Fibroblast of lung (primary cell): ENCODE measurements at regions not wholly inside any gene's neighbourhood (a gene's known extent, or its start where the extent isn't known, plus 50 kb on each side); places are given as distances from the start of the nearest gene placed in this dataset.

Experiments
- DNase-seq, 2 donors: peaks; one replicate each; pipeline versions ENCODE4 v3.0.0 to v3.0.0-alpha.2; 2010; ENCODE audit warnings: low read depth in 2 of 2
- H2AFZ ChIP-seq: 2 replicates; pipeline ENCODE4 v1.5.1; 2012; ENCODE audit warnings: low read length, control low read depth, inconsistent platforms
- H3K27ac ChIP-seq: 2 replicates; pipeline ENCODE4 v1.5.1; 2011; ENCODE audit warnings: low read length, control low read depth; ENCODE audit not compliant: insufficient read depth
- H3K27me3 ChIP-seq: 2 replicates; pipeline ENCODE4 v1.5.1; 2011; ENCODE audit warnings: mild to moderate bottlenecking, low read length; ENCODE audit not compliant: control insufficient read depth, insufficient read depth
- H3K36me3 ChIP-seq: 2 replicates; pipeline ENCODE4 v1.5.1; 2011; ENCODE audit warnings: low read length; ENCODE audit not compliant: control insufficient read depth, insufficient read depth
- H3K4me1 ChIP-seq: 2 replicates; pipeline ENCODE4 v1.5.1; 2011; ENCODE audit warnings: low read length; ENCODE audit not compliant: control insufficient read depth, insufficient read depth; ENCODE audit errors: extremely low read depth
- H3K4me2 ChIP-seq: 2 replicates; pipeline ENCODE4 v1.5.1; 2011; ENCODE audit warnings: low read length, control low read depth; ENCODE audit not compliant: insufficient read depth; ENCODE audit errors: extremely low read depth
- H3K4me3 ChIP-seq, 4 experiments: fragments of 200-600 bp in 1 of 4; sonication (generic) in 1 of 4; replicated peaks in 1 of 4; 2 replicates each; pipeline ENCODE4 v1.5.1; 2011 to 2016; ENCODE audit warnings: low read length in 4 of 4, low read depth in 3 of 4, mild to moderate bottlenecking in 3 of 4, control low read depth in 2 of 4, inconsistent platforms in 1 of 4, mixed read lengths in 1 of 4; ENCODE audit not compliant: insufficient read depth in 1 of 4; ENCODE audit errors: control extremely low read depth in 1 of 4
- H3K79me2 ChIP-seq: 2 replicates; pipeline ENCODE4 v1.5.1; 2012; ENCODE audit warnings: mild to moderate bottlenecking, low read length, inconsistent platforms; ENCODE audit not compliant: control insufficient read depth, insufficient read depth
- H3K9ac ChIP-seq: 2 replicates; pipeline ENCODE4 v1.5.1; 2011; ENCODE audit warnings: mild to moderate bottlenecking, low read length, control low read depth; ENCODE audit not compliant: insufficient read depth
- H3K9me3 ChIP-seq: 2 replicates; pipeline ENCODE4 v1.5.1; 2012; ENCODE audit warnings: low read depth, low read length; ENCODE audit not compliant: control insufficient read depth, insufficient read depth
- H4K20me1 ChIP-seq: 2 replicates; pipeline ENCODE4 v1.5.1; 2011; ENCODE audit warnings: low read length; ENCODE audit not compliant: control insufficient read depth, insufficient read depth; ENCODE audit errors: extremely low read depth
- EZH2 ChIP-seq: IDR thresholded peaks from 2 replicates; pipeline ENCODE4 v1.5.1; 2012; ENCODE audit warnings: low read length, control low read depth, mild to moderate bottlenecking; ENCODE audit errors: missing control alignments
- TF ChIP-seq, protein P1 (sequence below), 2 donors: IDR thresholded peaks in 1 of 2; conservative IDR thresholded peaks in 1 of 2; 1 replicate in 1 of 2; 2 replicates in 1 of 2; pipeline ENCODE4 v1.5.1; 2011 to 2012; ENCODE audit warnings: low read length in 2 of 2, control low read depth in 1 of 2, inconsistent platforms in 1 of 2, low read depth in 1 of 2, mild to moderate bottlenecking in 1 of 2

DNA sequence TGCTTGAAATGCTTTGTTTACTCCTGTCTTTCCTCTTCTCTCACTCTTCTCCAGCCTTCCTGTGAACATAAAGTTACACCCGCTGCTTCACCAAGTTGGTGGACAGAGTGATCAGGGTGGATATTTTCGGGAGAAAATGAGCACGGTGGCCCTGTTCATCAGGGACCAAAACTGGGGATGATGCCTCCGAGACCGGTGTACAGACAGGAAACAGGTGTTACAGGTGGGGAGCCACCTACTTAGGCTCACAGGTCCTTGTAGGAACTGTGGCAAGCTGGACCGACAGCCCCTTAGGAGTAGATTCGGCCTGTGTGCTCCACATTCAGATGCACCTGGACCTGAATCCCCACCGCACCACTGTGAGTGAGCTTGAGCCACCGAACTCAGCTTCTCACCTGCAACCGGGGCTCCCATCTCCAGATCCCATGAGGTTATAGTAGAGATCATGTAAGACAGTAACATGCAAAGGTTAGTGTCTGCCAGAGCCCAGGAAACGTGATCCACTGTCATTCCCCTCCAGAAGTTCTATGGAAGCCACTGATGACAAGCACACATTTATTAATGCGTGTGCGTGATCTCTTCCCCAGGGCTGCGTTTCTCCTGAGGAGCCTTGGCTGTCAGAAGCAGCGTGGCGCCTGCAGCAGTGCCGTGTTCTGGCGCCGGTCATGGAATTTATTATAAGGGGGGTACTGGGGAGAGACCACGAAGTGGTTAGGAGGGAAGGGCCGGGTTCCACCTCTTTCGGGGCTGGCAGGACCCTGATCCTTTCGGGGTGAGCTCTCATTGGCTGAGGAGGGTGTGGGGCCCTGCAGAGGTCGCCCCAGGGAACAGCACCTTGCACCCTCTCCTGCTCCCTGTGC is 94.2 kb downstream of the ERMARD start:
- Histone ChIP-seq H3K9ac (no peak overlapping the region), H3K4me2 (no peak overlapping the region), H3K4me1 (no peaks in the 10 kb centered on the region), H3K27me3 (no peaks in the 10 kb centered on the region), H3K36me3 (no peaks in the 10 kb centered on the region), H2AFZ (no peak overlapping the region), H3K4me3 (no peak overlapping the region), H3K79me2 (no peaks in the 10 kb centered on the region), H3K9me3 (no peaks in the 10 kb centered on the region), H4K20me1 (no peaks in the 10 kb centered on the region), H3K27ac (no peak overlapping the region)
- TF ChIP-seq, protein P1, sequence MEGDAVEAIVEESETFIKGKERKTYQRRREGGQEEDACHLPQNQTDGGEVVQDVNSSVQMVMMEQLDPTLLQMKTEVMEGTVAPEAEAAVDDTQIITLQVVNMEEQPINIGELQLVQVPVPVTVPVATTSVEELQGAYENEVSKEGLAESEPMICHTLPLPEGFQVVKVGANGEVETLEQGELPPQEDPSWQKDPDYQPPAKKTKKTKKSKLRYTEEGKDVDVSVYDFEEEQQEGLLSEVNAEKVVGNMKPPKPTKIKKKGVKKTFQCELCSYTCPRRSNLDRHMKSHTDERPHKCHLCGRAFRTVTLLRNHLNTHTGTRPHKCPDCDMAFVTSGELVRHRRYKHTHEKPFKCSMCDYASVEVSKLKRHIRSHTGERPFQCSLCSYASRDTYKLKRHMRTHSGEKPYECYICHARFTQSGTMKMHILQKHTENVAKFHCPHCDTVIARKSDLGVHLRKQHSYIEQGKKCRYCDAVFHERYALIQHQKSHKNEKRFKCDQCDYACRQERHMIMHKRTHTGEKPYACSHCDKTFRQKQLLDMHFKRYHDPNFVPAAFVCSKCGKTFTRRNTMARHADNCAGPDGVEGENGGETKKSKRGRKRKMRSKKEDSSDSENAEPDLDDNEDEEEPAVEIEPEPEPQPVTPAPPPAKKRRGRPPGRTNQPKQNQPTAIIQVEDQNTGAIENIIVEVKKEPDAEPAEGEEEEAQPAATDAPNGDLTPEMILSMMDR (conservative IDR thresholded peaks at IDR 0.05 in 1 of 2, IDR thresholded peaks at IDR 0.05 in 1 of 2; ENCODE audit: low read depth in 1 of 2, low read length in 2 of 2) = no peak
- no peak for TF ChIP-seq EZH2
- DNase-seq = no peak

GRCh38 chr6:169844946-169845345 is 93.5 kb downstream of the ERMARD start:
- H3K4me2 ChIP-seq = no peak overlapping the region
- no peak for DNase-seq
- H4K20me1 ChIP-seq = no peaks in the 10 kb centered on the region
- no peaks in the 10 kb centered on the region for H3K79me2 ChIP-seq
- H2AFZ ChIP-seq = no peak overlapping the region
- TF ChIP-seq, protein P1 (conservative IDR thresholded peaks at IDR 0.05 in 1 of 2, IDR thresholded peaks at IDR 0.05 in 1 of 2; ENCODE audit: low read depth in 1 of 2, low read length in 2 of 2) = no peak
- TF ChIP-seq EZH2 = no peak
- H3K27me3 ChIP-seq = no peaks in the 10 kb centered on the region
- H3K9ac ChIP-seq = no peak overlapping the region
- H3K9me3 ChIP-seq = no peaks in the 10 kb centered on the region
- H3K4me1 ChIP-seq = no peaks in the 10 kb centered on the region
- H3K36me3 ChIP-seq = no peaks in the 10 kb centered on the region
- no peak overlapping the region for H3K4me3 ChIP-seq
- no peak overlapping the region for H3K27ac ChIP-seq

GRCh38 chr6:169843991-169844390 is 92.6 kb downstream of the ERMARD start:
- Histone ChIP-seq H4K20me1 (no peaks in the 10 kb centered on the region), H3K79me2 (no peaks in the 10 kb centered on the region), H3K9me3 (no peaks in the 10 kb centered on the region), H2AFZ (no peak overlapping the region), H3K4me1 (no peaks in the 10 kb centered on the region), H3K4me2 (no peak overlapping the region), H3K36me3 (no peaks in the 10 kb centered on the region), H3K27ac (no peak overlapping the region), H3K27me3 (no peaks in the 10 kb centered on the region), H3K9ac (no peak overlapping the region), H3K4me3 (no peak overlapping the region)
- DNase-seq = no peak
- TF ChIP-seq, protein P1 (conservative IDR thresholded peaks at IDR 0.05 in 1 of 2, IDR thresholded peaks at IDR 0.05 in 1 of 2; ENCODE audit: low read depth in 1 of 2, low read length in 2 of 2) = no peak
- no peak for TF ChIP-seq EZH2
